ENCODE measurements at regions not wholly inside any gene's neighbourhood (a gene's known extent, or its start where the extent isn't known, plus 50 kb on each side); places are given as distances from the start of the nearest gene placed in this dataset.

GRCh38 chr13:53351021-53351420 lies 322.4 kb downstream of the OLFM4 start:
- H3K36me3 ChIP-seq (ENCODE audit: control insufficient read depth, insufficient read depth, low read length): no peaks in the 10 kb centered on the region
- no CpG with 5 or more reads among the region's 1 CpG for WGBS (ENCODE audit: insufficient coverage, insufficient read length)
- DNase-seq (ENCODE audit: low read depth, low spot score): no peak
- no peak overlapping the region for H3K4me3 ChIP-seq (ENCODE audit: low read length)
- peaks cover 4% of the 10 kb centered on the region; the same call in 1 of the 2 replicates for H3K27me3 ChIP-seq (ENCODE audit: control insufficient read depth, insufficient read depth, low read length)
- H3K27ac ChIP-seq (ENCODE audit: low read length): no peak overlapping the region
- no peaks in the 10 kb centered on the region for H3K9me3 ChIP-seq (ENCODE audit: control insufficient read depth, insufficient read depth, low read length)
- no peaks in the 10 kb centered on the region for H3K4me1 ChIP-seq (ENCODE audit: control insufficient read depth, insufficient read depth, low read length)

- H3K4me1 ChIP-seq (ENCODE audit: control insufficient read depth, insufficient read depth, low read length): no peaks in the 10 kb centered on the region
- WGBS (ENCODE audit: insufficient coverage, insufficient read length): no CpG with 5 or more reads among the region's 3 CpGs
These were observed 329.0 kb downstream of the OLFM4 start for GRCh38 chr13:53357582-53357981.

DNA sequence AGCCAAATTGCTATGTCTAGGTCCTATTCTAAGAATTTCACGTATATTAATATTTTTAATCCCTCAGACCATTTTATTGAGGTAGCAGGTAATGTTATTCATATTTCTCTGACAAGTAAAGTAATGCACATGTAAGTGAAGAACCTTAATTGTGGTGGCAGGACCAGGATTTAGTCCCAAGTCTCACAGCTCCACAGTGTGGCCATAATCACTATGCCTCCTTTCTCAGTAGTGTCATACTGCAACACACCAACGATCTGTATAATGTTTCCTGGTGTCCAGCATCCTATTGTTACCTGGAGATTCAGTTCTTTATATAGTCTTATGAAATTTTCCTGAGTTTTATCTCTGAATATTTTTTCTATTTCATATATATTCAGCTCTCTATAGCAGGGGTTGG lies 340.3 kb downstream of the OLFM4 start:
- H3K9me3 ChIP-seq (ENCODE audit: control insufficient read depth, insufficient read depth, low read length): no peaks in the 10 kb centered on the region
- no peaks in the 10 kb centered on the region for H3K27me3 ChIP-seq (ENCODE audit: control insufficient read depth, insufficient read depth, low read length)
- H3K4me3 ChIP-seq (ENCODE audit: low read length): no peak overlapping the region
- no peaks in the 10 kb centered on the region for H3K36me3 ChIP-seq (ENCODE audit: control insufficient read depth, insufficient read depth, low read length)
- DNase-seq (ENCODE audit: low read depth, low spot score): no peak
- H3K4me1 ChIP-seq (ENCODE audit: control insufficient read depth, insufficient read depth, low read length): no peaks in the 10 kb centered on the region
- WGBS (ENCODE audit: insufficient coverage, insufficient read length): no CpG with 5 or more reads among the region's 2 CpGs
- H3K27ac ChIP-seq (ENCODE audit: low read length): no peak overlapping the region

More at GRCh38 chr13:53357582-53357981, 329.0 kb downstream of the OLFM4 start:
- Histone ChIP-seq H3K4me3 (ENCODE audit: low read length) (no peak overlapping the region), H3K27me3 (ENCODE audit: control insufficient read depth, insufficient read depth, low read length) (no peaks in the 10 kb centered on the region), H3K36me3 (ENCODE audit: control insufficient read depth, insufficient read depth, low read length) (no peaks in the 10 kb centered on the region), H3K9me3 (ENCODE audit: control insufficient read depth, insufficient read depth, low read length) (no peaks in the 10 kb centered on the region), H3K27ac (ENCODE audit: low read length) (no peak overlapping the region)
- no peak for DNase-seq (ENCODE audit: low read depth, low spot score)

DNA sequence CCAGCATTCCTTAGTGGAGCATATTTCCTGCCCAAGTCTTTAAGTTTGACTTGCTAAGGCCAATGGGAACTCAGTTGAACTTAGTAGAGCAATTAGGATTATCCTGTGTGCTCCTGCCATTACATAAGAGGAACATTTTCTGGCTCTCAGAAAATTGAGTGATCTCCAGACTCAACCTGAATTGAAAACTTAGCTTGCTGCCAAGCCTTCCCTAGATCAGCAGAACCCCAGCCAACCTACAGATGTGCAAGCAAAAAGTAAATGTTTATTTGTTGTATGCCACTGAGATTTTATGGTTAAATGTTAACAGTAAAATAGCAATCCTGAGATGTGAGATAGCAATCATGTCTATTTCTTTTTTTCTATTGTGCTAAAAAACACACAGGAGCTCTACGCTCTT lies 350.9 kb downstream of the OLFM4 start:
- H3K27ac ChIP-seq (ENCODE audit: low read length): no peak overlapping the region
- no peak overlapping the region for H3K4me3 ChIP-seq (ENCODE audit: low read length)
- H3K27me3 ChIP-seq (ENCODE audit: control insufficient read depth, insufficient read depth, low read length): no peaks in the 10 kb centered on the region
- WGBS (ENCODE audit: insufficient coverage, insufficient read length): no CpG with 5 or more reads among the region's 1 CpG
- H3K36me3 ChIP-seq (ENCODE audit: control insufficient read depth, insufficient read depth, low read length): no peaks in the 10 kb centered on the region
- H3K9me3 ChIP-seq (ENCODE audit: control insufficient read depth, insufficient read depth, low read length): no peaks in the 10 kb centered on the region
- H3K4me1 ChIP-seq (ENCODE audit: control insufficient read depth, insufficient read depth, low read length): no peaks in the 10 kb centered on the region
- no peak for DNase-seq (ENCODE audit: low read depth, low spot score)

- no peaks in the 10 kb centered on the region for H3K4me1 ChIP-seq (ENCODE audit: control insufficient read depth, insufficient read depth, low read length)
- DNase-seq (ENCODE audit: low read depth, low spot score): peak; percentile 35
- H3K36me3 ChIP-seq (ENCODE audit: control insufficient read depth, insufficient read depth, low read length): no peaks in the 10 kb centered on the region
- H3K9me3 ChIP-seq (ENCODE audit: control insufficient read depth, insufficient read depth, low read length): no peaks in the 10 kb centered on the region
- no CpG with 5 or more reads among the region's 3 CpGs for WGBS (ENCODE audit: insufficient coverage, insufficient read length)
- no peaks in the 10 kb centered on the region for H3K27me3 ChIP-seq (ENCODE audit: control insufficient read depth, insufficient read depth, low read length)
- H3K27ac ChIP-seq (ENCODE audit: low read length): no peak overlapping the region
- H3K4me3 ChIP-seq (ENCODE audit: low read length): no peak overlapping the region
These were observed 353.4 kb downstream of the OLFM4 start for GRCh38 chr13:53382008-53382407.

DNA sequence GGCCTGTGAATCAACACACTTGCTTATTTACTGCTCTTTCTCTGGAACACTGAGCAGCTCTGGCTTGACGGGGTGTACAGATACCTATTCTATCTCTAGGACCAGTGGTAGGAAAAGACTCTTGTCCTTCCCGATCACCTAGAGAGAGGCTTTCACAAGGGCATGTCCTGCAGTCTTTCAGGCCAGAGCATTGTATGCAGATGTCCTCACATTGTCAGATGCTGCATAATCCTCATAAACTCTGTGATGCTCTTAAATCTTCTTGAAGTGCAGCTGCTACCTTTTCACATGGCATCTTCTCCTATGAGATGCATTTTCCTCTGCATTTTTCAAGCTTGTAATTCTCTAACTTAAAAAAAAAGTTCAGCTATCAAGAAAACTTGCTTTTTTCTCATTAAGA lies 369.4 kb downstream of the OLFM4 start:
- Histone ChIP-seq H3K4me1 (ENCODE audit: control insufficient read depth, insufficient read depth, low read length) (no peaks in the 10 kb centered on the region), H3K36me3 (ENCODE audit: control insufficient read depth, insufficient read depth, low read length) (no peaks in the 10 kb centered on the region), H3K27me3 (ENCODE audit: control insufficient read depth, insufficient read depth, low read length) (no peaks in the 10 kb centered on the region), H3K4me3 (ENCODE audit: low read length) (no peak overlapping the region), H3K27ac (ENCODE audit: low read length) (no peak overlapping the region), H3K9me3 (ENCODE audit: control insufficient read depth, insufficient read depth, low read length) (no peaks in the 10 kb centered on the region)
- no CpG with 5 or more reads among the region's 2 CpGs for WGBS (ENCODE audit: insufficient coverage, insufficient read length)
- DNase-seq (ENCODE audit: low read depth, low spot score): no peak

DNA sequence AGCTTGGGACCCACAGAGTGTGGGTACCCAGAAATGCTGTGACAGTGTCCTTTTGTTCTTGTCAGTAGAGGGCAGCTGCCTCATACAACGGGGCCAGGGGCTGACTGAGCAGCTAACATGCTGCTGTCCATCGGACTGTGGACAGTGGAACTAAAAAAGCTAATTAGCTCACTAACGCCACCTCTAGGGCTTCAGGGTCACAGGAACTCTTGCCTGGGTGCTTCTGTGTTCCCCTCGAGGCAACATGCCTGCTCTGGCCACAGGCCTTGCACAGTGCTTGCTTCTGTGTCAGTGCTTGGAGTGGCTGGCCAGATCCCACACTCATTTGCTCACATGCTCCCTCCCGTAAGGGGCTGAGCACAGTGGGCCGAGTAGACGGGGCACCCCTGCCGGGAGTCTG lies 377.0 kb downstream of the OLFM4 start:
- Histone ChIP-seq H3K36me3 (ENCODE audit: control insufficient read depth, insufficient read depth, low read length) (no peaks in the 10 kb centered on the region), H3K27me3 (ENCODE audit: control insufficient read depth, insufficient read depth, low read length) (no peaks in the 10 kb centered on the region), H3K9me3 (ENCODE audit: control insufficient read depth, insufficient read depth, low read length) (no peaks in the 10 kb centered on the region), H3K4me3 (ENCODE audit: low read length) (no peak overlapping the region), H3K27ac (ENCODE audit: low read length) (no peak overlapping the region), H3K4me1 (ENCODE audit: control insufficient read depth, insufficient read depth, low read length) (no peaks in the 10 kb centered on the region)
- no CpG with 5 or more reads among the region's 8 CpGs for WGBS (ENCODE audit: insufficient coverage, insufficient read length)
- DNase-seq (ENCODE audit: low read depth, low spot score): peak; percentile 60

DNA sequence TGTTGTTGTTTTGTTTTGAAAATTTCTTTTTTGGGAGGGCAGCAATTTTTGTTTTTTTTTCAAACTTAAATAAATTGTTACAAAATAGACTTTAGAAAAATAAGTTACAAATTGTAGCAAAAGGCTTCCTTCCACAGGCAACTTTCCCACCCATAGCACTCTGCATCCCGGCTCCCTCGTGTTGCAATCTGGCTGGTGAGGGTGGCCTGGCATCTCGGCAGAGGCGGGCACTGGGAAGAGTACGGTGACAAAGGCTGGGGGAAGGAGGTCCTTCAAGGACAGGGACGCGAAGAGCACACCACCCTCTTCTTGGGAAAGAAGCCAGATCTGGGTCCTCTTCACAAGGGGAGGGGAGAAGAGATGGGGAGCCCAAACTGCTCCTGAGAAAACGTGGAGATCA lies 379.7 kb downstream of the OLFM4 start:
- H3K4me1 ChIP-seq (ENCODE audit: control insufficient read depth, insufficient read depth, low read length): no peaks in the 10 kb centered on the region
- H3K9me3 ChIP-seq (ENCODE audit: control insufficient read depth, insufficient read depth, low read length): no peaks in the 10 kb centered on the region
- no peak overlapping the region for H3K4me3 ChIP-seq (ENCODE audit: low read length)
- no peak for DNase-seq (ENCODE audit: low read depth, low spot score)
- H3K36me3 ChIP-seq (ENCODE audit: control insufficient read depth, insufficient read depth, low read length): no peaks in the 10 kb centered on the region
- no CpG with 5 or more reads among the region's 8 CpGs for WGBS (ENCODE audit: insufficient coverage, insufficient read length)
- H3K27me3 ChIP-seq (ENCODE audit: control insufficient read depth, insufficient read depth, low read length): no peaks in the 10 kb centered on the region
- no peak overlapping the region for H3K27ac ChIP-seq (ENCODE audit: low read length)

DNA sequence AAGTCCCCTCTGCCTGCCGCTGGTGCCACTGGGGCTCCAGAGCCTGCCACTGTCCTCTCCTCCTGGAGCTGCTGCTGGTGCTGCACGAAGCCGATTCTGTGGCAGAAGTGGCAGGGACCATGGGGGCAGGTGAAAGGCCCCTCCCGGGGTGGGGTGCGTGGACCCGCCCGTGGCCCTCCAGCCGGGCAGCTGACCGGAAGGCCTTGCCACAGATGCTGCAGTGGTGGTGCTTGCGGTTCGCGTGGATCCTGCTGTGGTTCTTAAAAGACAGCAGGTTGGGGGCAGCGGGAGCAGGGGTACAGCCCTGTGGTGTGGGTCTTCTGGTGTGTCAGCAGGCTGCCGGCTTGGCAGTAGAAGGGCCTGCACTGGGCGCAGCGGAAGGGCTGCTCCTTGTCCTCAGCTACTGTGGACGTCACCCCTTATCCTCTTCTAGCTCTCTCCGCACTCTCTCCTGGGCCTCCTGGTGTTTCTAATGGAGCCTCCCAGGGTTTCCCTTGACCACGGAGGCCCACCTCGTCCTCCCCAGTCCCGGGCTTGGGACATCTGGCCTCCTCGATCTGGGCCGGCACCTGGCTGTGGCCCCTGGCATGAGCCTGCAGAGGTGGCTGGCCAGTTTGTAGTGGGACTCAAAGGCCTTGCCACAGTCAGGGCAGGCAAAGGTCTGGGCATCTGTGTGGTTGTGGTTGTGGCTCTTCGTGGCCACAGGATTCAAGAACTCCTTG lies 380.4 kb downstream of the OLFM4 start:
- DNase-seq (ENCODE audit: low read depth, low spot score): no peak
- Histone ChIP-seq H3K9me3 (ENCODE audit: control insufficient read depth, insufficient read depth, low read length) (no peaks in the 10 kb centered on the region), H3K27ac (ENCODE audit: low read length) (no peak overlapping the region)

GRCh38 chr13:53411463-53411862 lies 382.9 kb downstream of the OLFM4 start:
- Histone ChIP-seq H3K36me3 (ENCODE audit: control insufficient read depth, insufficient read depth, low read length) (no peaks in the 10 kb centered on the region), H3K27me3 (ENCODE audit: control insufficient read depth, insufficient read depth, low read length) (no peaks in the 10 kb centered on the region), H3K4me3 (ENCODE audit: low read length) (no peak overlapping the region), H3K9me3 (ENCODE audit: control insufficient read depth, insufficient read depth, low read length) (no peaks in the 10 kb centered on the region), H3K4me1 (ENCODE audit: control insufficient read depth, insufficient read depth, low read length) (no peaks in the 10 kb centered on the region), H3K27ac (ENCODE audit: low read length) (no peak overlapping the region)
- WGBS (ENCODE audit: insufficient coverage, insufficient read length): no CpG with 5 or more reads among the region's 1 CpG
- no peak for DNase-seq (ENCODE audit: low read depth, low spot score)

More for the DNA sequence above, 380.4 kb downstream of the OLFM4 start:
- Histone ChIP-seq H3K27me3 (ENCODE audit: control insufficient read depth, insufficient read depth, low read length) (no peaks in the 10 kb centered on the region), H3K36me3 (ENCODE audit: control insufficient read depth, insufficient read depth, low read length) (no peaks in the 10 kb centered on the region), H3K4me3 (ENCODE audit: low read length) (no peak overlapping the region), H3K4me1 (ENCODE audit: control insufficient read depth, insufficient read depth, low read length) (no peaks in the 10 kb centered on the region)
- WGBS (ENCODE audit: insufficient coverage, insufficient read length): no CpG with 5 or more reads among the region's 24 CpGs

DNA sequence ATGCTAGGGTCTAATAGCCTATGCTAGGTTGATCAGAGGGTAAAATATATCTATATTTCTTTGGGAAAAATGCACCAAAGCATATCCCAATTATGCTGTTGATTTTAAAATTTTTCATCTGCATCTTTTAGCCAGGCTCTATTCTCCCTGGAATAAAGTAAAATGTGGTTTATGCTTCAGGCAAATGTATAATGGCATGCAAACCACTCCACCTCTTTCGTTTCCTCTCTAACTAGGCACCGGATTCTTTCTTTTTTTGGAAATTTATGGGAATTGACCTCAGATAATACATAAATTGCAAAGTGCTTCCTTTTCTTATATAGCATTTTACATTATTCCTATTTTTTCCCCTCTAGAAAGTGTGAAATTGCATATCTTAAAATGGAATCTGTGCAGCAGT lies 386.5 kb downstream of the OLFM4 start:
- H3K4me1 ChIP-seq (ENCODE audit: control insufficient read depth, insufficient read depth, low read length): no peaks in the 10 kb centered on the region
- H3K36me3 ChIP-seq (ENCODE audit: control insufficient read depth, insufficient read depth, low read length): no peaks in the 10 kb centered on the region
- H3K4me3 ChIP-seq (ENCODE audit: low read length): no peak overlapping the region
- no peak overlapping the region for H3K27ac ChIP-seq (ENCODE audit: low read length)
- no CpG with 5 or more reads among the region's 2 CpGs for WGBS (ENCODE audit: insufficient coverage, insufficient read length)
- no peak for DNase-seq (ENCODE audit: low read depth, low spot score)
- no peaks in the 10 kb centered on the region for H3K27me3 ChIP-seq (ENCODE audit: control insufficient read depth, insufficient read depth, low read length)
- H3K9me3 ChIP-seq (ENCODE audit: control insufficient read depth, insufficient read depth, low read length): no peaks in the 10 kb centered on the region
